Choroid plexus epithelial cell (primary cell): ENCODE measurements at regions not wholly inside any gene's neighbourhood (a gene's known extent, or its start where the extent isn't known, plus 50 kb on each side); places are given as distances from the start of the nearest gene placed in this dataset.
A peak's percentile ranks its signal among the peaks of the same experiment; 100 is the strongest.
"Not testable (repeated sequence)": the region's sequence is repeated elsewhere in the genome, so short reads cannot be mapped to it uniquely, and the experiment has no call there.

ENCODE experiments used
- DNase-seq: peaks from one replicate; pipeline ENCODE4 v3.0.0-alpha.2; 2010; ENCODE audit warnings: low read depth
- H3K4me3 ChIP-seq: 2 replicates; pipeline ENCODE4 v1.5.1; 2011; ENCODE audit warnings: low read depth, mild to moderate bottlenecking, control low read depth, low read length, moderate library complexity
- CTCF ChIP-seq: conservative IDR thresholded peaks from 2 replicates; pipeline ENCODE4 v1.5.1; 2011; ENCODE audit warnings: low read depth, mild to moderate bottlenecking, control low read depth, inconsistent platforms, low read length, moderate library complexity

- TF ChIP-seq CTCF, result no peak
- DNase-seq, result peak; percentile 52
- no peak overlapping the region for H3K4me3 ChIP-seq
Observed at GRCh38 chr6:15892369-15892768, 229.5 kb upstream of the DTNBP1 start.

- H3K4me3 ChIP-seq, result no peak overlapping the region
- peak; percentile 84 for DNase-seq
Observed at GRCh38 chr6:15888798-15889772, 226.3 kb upstream of the DTNBP1 start.

GRCh38 chr6:15887491-15888461, 224.9 kb upstream of the DTNBP1 start:
- H3K4me3 ChIP-seq, result no peak overlapping the region
- TF ChIP-seq CTCF, result no peak

More at GRCh38 chr6:15888798-15889772, 226.3 kb upstream of the DTNBP1 start:
- TF ChIP-seq CTCF, result no peak

GRCh38 chr6:15885624-15886023, 222.8 kb upstream of the DTNBP1 start:
- TF ChIP-seq CTCF, result no peak
- DNase-seq, result no peak
- H3K4me3 ChIP-seq, result no peak overlapping the region

More at GRCh38 chr6:15887491-15888461, 224.9 kb upstream of the DTNBP1 start:
- DNase-seq, result no peak

- not testable (repeated sequence) for H3K4me3 ChIP-seq, DNase-seq
Observed at GRCh38 chr6:15883593-15883992, 220.8 kb upstream of the DTNBP1 start.

- no peak overlapping the region for H3K4me3 ChIP-seq
- no peak for TF ChIP-seq CTCF
- DNase-seq, result no peak
Observed at GRCh38 chr6:15882915-15883314, 220.1 kb upstream of the DTNBP1 start.

- H3K4me3 ChIP-seq, result no peak overlapping the region
- TF ChIP-seq CTCF, result no peak
- no peak for DNase-seq
Observed at GRCh38 chr6:15882345-15882744, 219.5 kb upstream of the DTNBP1 start.
